ENCODE measurements at regions not wholly inside any gene's neighbourhood (a gene's known extent, or its start where the extent isn't known, plus 50 kb on each side); places are given as distances from the start of the nearest gene placed in this dataset.

GRCh38 chr4:167642250-167642649 is 408.0 kb upstream of the SPOCK3 start:
- Mint-ChIP-seq H3K27me3 (ENCODE audit: low read depth) (no peaks in the 10 kb centered on the region), H3K4me1 (peaks cover 2% of the 10 kb centered on the region), H3K9me3 (no peaks in the 10 kb centered on the region), H3K36me3 (no peaks in the 10 kb centered on the region), H3K4me3 (no peak overlapping the region), H3K27ac (no peak overlapping the region)
- TF ChIP-seq CTCF (IDR thresholded peaks at IDR 0.05; ENCODE audit: unreplicated experiment), result no peak
- DNase-seq (ENCODE audit: low spot score in 2 of 2, unreplicated experiment in 2 of 2), result no peak

GRCh38 chr4:167645358-167645757 is 411.1 kb upstream of the SPOCK3 start:
- no peak overlapping the region for H3K27ac Mint-ChIP-seq
- H3K4me3 Mint-ChIP-seq, result no peak overlapping the region
- TF ChIP-seq CTCF (IDR thresholded peaks at IDR 0.05; ENCODE audit: unreplicated experiment), result no peak
- peaks cover 2% of the 10 kb centered on the region for H3K4me1 Mint-ChIP-seq
- H3K36me3 Mint-ChIP-seq, result no peaks in the 10 kb centered on the region
- DNase-seq (ENCODE audit: low spot score in 2 of 2, unreplicated experiment in 2 of 2), result no peak
- H3K9me3 Mint-ChIP-seq, result no peaks in the 10 kb centered on the region
- no peaks in the 10 kb centered on the region for H3K27me3 Mint-ChIP-seq (ENCODE audit: low read depth)

- Mint-ChIP-seq H3K27me3 (ENCODE audit: low read depth) (no peaks in the 10 kb centered on the region), H3K27ac (no peak overlapping the region), H3K4me1 (no peaks in the 10 kb centered on the region), H3K9me3 (peaks cover 35% of the 10 kb centered on the region), H3K36me3 (no peaks in the 10 kb centered on the region), H3K4me3 (no peak overlapping the region)
- no peak for TF ChIP-seq CTCF (IDR thresholded peaks at IDR 0.05; ENCODE audit: unreplicated experiment)
- DNase-seq (ENCODE audit: low spot score in 2 of 2, unreplicated experiment in 2 of 2), result no peak
Observed at GRCh38 chr4:167652267-167652666, 418.0 kb upstream of the SPOCK3 start.

- TF ChIP-seq CTCF (IDR thresholded peaks at IDR 0.05; ENCODE audit: unreplicated experiment), result no peak
Observed at GRCh38 chr4:167688660-167689142, 403.6 kb upstream of the ANXA10 start.

GRCh38 chr4:167702391-167702790 is 389.9 kb upstream of the ANXA10 start:
- peaks cover 2% of the 10 kb centered on the region for H3K27me3 Mint-ChIP-seq (ENCODE audit: low read depth)
- no peak for TF ChIP-seq CTCF (IDR thresholded peaks at IDR 0.05; ENCODE audit: unreplicated experiment)
- H3K27ac Mint-ChIP-seq, result no peak overlapping the region
- H3K4me1 Mint-ChIP-seq, result no peaks in the 10 kb centered on the region
- no peaks in the 10 kb centered on the region for H3K9me3 Mint-ChIP-seq
- DNase-seq (ENCODE audit: low spot score in 2 of 2, unreplicated experiment in 2 of 2), result no peak
- no peak overlapping the region for H3K4me3 Mint-ChIP-seq
- H3K36me3 Mint-ChIP-seq, result no peaks in the 10 kb centered on the region

More at GRCh38 chr4:167688660-167689142, 403.6 kb upstream of the ANXA10 start:
- no peak overlapping the region for H3K27ac Mint-ChIP-seq
- no peaks in the 10 kb centered on the region for H3K27me3 Mint-ChIP-seq (ENCODE audit: low read depth)
- H3K4me3 Mint-ChIP-seq, result peak overlapping the region; percentile 22
- DNase-seq (ENCODE audit: low spot score in 2 of 2, unreplicated experiment in 2 of 2), result no peak
- peaks cover 4% of the 10 kb centered on the region for H3K9me3 Mint-ChIP-seq
- peaks cover 3% of the 10 kb centered on the region for H3K4me1 Mint-ChIP-seq
- H3K36me3 Mint-ChIP-seq, result no peaks in the 10 kb centered on the region

GRCh38 chr4:167711517-167711916 is 380.8 kb upstream of the ANXA10 start:
- no peak for TF ChIP-seq CTCF (IDR thresholded peaks at IDR 0.05; ENCODE audit: unreplicated experiment)
- H3K4me1 Mint-ChIP-seq, result no peaks in the 10 kb centered on the region
- H3K4me3 Mint-ChIP-seq, result no peak overlapping the region
- H3K9me3 Mint-ChIP-seq, result no peaks in the 10 kb centered on the region
- H3K27me3 Mint-ChIP-seq (ENCODE audit: low read depth), result peaks cover 1% of the 10 kb centered on the region
- H3K27ac Mint-ChIP-seq, result no peak overlapping the region
- no peak for DNase-seq (ENCODE audit: low spot score in 2 of 2, unreplicated experiment in 2 of 2)
- no peaks in the 10 kb centered on the region for H3K36me3 Mint-ChIP-seq

Measured in mesothelial cell of epicardium (in vitro differentiated cells).